ENCODE measurements at regions not wholly inside any gene's neighbourhood (a gene's known extent, or its start where the extent isn't known, plus 50 kb on each side); places are given as distances from the start of the nearest gene placed in this dataset.
"Not testable (repeated sequence)": the region's sequence is repeated elsewhere in the genome, so short reads cannot be mapped to it uniquely, and the experiment has no call there.

DNA sequence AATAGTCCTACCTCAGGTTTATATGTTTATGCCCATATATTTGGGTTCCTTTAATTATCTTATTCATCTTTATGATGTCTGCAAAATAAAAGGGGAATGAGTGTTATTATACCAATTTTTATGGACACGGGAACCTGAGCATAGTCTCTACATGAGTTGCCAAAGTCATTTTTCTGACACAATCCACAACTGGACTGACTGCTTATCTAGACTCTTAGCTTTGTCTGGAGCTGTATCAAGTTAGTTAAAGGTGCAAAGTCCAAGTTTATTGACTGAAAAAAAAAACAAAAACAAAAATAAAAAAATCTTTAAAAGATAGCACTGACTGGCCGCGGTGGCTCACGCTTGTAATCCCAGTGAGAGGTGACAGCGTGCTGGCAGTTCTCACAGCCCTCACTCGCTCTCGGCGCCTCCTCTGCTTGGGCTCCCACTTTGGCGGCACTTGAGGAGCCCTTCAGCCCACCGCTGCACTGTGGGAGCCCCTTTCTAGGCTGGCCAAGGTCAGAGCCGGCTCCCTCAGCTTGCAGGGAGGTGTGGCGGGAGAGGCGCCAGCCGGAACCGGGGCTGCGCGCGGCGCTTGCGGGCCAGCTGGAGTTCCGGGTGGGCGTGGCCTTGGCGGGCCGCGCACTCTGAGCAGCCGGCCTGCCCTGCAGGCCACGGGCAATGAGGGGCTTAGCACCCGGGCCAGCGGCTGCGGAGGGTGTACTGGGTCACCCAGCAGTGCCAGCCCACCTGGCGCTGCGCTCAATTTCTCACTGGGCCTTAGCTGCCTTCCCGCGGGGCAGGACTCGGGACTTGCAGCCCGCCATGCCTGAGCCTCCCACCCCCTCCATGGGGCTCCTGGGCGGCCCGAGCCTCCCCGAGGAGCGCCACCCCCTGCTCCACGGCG is 116.6 kb upstream of the MBNL1 start:
- DNase-seq (ENCODE audit: low read depth, low spot score): peak; percentile 79

DNA sequence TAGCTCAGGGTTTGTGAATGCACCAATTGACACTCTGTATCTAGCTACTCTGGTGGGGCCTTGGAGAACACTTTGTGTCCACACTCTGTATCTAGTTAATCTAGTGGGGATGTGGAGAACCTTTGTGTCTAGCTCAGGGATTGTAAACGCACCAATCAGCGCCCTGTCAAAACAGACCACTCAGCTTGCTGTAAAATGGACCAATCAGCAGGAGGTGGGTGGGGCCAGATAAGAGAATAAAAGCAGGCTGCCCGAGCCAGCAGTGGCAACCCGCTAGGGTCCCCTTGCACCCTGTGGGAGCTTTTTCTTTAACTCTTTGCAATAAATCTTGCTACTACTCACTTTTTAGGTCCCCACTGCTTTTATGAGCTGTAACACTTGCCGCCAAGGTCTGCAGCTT is 115.6 kb upstream of the MBNL1 start:
- not testable (repeated sequence) for DNase-seq (ENCODE audit: low read depth, low spot score)

DNA sequence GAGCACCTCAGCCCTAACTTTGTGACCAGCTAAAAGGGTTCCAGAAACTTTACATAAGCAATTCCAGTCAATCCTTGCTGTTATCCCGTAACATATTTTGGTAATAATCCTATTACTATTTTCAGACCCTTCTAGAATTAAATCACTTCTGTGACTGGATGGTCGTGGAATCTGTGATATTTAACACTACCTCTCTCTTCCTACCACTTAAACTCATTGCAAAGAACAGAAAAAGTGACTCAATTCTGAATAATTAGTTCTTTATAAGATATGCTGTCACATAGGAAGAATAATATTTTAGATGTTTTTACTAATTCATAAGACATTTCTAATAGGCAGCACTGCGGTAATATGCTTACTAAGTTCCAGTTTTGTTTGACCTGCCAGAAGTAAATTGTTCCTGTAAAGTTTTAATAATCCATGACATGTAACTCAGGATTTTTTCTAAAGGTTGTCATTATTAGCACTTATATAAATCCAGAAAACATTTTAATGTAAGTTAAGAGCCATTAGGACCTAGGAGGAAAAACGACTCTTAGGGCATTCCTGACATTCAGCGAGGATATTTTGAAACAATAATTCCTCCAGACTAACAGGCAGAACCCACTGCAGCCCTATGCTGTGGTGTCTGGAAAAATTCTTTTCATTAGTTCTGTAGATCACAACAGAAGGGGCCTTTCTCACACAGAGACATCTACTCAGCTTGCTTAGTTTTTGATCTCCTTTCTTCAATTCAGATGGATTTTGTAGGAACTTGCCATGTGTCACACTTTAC is 113.3 kb upstream of the MBNL1 start:
- no peak for DNase-seq (ENCODE audit: low read depth, low spot score)

DNA sequence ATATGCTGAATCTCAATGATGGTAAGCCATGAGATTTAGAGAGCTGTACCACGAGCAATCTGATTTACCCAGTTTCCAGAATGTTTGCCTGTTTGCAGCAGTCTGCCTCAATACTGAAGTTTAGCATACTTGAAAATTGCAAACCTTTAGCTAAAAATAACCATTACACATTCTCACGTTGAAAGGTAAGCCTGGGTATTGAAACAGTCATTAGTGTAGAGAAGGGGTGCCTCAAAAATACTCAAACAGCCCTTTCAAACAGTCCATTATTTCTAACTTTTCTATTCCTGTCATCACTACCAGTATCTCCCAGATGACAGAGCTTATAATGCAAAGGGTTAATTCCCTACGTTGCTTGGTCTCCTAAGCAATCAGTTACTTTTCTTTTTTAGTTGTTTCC is 111.8 kb upstream of the MBNL1 start:
- DNase-seq (ENCODE audit: low read depth, low spot score): no peak

DNA sequence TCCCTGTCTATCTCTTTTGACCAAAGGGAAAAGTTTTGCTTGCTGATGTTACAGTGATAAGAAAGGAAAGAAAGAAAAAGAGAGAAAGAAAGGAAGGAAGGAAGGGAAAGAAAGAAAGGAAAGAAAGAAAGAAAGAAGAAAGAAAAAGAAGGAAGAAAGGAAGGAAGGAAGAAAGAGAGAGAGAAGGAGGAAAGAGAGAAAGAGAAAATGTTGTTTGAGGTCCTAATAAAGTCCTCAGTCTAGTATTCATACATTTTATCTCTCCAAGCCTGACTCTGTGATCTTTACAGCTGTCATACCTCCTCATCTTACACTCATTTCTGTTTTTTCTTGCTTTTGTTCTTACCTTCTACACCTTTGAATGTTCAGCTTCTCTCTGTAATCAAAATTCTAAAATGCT is 111.4 kb upstream of the MBNL1 start:
- no peak for DNase-seq (ENCODE audit: low read depth, low spot score)

DNA sequence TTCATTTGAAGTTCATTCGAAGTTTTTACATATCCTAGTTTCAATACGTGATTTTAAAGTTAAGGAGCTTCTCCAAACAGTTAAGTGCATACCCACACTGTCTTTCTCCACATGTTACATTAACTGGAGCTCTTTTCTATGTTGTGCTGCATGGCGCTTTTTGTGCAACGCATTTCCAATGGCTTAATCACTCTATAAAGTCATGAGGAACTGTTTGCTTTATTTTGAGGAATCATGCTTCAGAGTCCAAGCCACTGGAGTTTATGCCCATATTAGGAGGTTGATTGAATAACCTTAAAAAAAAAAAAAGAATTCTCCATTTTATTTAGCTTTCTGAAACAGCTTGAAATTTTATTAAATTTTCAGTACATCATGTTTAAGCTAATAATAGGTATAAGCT is 109.4 kb upstream of the MBNL1 start:
- DNase-seq (ENCODE audit: low read depth, low spot score): no peak

DNA sequence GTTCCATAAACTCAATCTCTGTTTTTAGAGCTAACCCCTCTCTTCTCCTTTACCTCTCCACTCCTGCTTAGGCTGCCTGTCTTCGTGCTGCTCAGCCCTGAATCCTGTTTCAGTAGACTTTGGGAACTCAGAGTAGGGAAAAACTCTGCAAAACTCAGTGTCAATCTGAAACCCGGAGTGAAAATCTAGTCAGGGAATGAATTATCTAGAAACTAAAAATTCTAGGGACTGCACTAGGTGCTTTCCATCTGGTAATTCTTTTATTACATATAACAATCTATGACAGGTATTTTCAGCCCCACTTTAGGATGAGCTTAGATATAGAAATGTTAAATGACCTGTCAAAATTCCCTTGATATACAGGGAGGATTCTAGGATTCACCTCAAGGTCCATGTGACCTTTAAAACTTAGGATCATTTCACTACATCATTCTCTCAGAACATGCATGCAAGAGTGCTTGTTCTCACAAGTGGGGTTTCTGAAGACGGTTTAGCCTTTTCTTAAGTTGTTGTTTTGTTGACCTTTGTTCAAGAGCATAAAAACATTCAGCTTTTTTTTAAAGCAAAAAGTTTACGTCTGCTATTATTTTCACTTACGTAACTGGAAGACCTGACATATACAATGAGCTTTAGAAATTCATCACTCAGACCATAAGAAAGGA is 108.2 kb upstream of the MBNL1 start:
- no peak for DNase-seq (ENCODE audit: low read depth, low spot score)

DNA sequence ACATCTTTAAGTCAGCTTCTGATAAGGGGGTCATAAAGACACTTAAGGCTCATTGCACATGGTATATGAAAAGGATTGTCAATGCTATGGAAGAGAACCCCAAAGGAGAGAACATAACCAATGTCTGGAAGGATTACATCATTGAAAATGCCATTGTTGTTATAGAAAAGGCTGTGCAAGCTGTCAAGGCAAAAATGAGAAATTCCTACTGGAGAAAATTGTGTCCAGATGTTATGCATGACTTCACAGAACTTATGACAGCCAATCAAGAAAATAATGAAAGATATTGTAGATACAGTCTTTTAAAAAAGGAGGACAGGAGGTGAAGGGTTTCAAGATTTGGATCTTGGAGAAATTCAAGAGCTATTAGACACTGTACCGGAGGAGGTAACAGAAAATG is 96.3 kb upstream of the MBNL1 start:
- DNase-seq (ENCODE audit: low read depth, low spot score): no peak

DNA sequence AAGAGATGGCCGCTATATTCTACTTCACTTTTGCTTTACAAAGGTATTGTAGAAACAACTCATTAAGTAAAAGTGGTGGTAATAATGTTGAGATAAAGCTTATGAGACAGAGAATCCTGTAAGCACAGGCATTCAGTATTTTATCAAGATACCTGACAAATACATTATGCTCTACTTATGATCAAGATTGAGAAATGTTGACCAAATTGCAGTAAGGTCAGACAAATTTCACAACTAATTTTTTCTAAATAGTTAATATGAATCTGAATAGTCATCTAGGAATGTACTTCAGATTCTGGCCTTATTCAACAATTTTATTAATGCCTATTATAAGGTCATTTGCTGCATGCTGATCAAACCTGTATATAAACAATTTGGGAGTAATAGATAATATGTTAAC is 95.1 kb upstream of the MBNL1 start:
- no peak for DNase-seq (ENCODE audit: low read depth, low spot score)

DNA sequence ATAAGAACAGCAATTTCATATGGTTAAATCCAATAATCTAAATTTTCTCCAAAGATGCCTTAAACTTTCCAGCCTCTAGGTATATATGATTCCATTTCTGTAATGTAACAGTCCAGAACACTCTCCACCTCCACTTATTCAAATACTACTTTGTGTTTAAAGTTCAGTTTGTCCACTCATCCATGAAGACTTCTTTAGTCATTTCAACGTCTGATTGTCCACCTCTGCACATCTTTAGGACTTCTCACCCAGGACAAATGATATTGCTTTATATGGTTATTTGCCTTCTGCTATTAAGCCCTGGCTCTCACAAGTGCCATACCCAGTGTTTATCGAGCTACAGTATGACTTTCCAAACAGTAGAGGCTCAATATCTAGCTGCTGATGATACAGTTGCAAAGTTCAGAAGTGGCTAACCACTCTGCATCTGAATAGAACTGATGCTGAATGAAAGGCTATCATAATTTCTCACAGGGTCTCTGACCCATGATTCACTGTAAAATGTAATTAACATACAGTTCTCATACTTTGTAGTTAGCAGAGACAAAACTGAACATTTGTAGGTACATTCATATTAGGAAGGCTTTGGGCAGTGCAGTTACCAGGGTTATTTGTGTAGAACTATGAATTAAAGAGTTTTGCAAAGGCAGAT is 93.7 kb upstream of the MBNL1 start:
- no peak for DNase-seq (ENCODE audit: low read depth, low spot score)

DNA sequence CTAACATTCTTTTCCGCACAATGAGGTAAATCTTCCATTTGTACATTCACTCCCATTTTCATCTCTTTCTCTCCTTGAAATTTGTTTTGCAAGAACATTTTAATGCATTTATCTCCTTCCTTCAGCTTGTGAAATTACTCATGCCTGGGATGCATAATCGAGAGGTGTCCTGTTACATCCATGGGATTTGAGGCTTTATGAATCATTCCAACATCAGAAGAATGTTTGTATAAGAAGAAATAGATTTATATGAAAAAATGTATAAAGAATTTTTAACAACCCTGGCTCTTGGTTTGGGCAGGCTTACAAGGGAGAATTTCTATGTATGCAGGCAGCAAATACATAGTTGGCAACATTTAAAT is 93.2 kb upstream of the MBNL1 start:
- DNase-seq (ENCODE audit: low read depth, low spot score): no peak

DNA sequence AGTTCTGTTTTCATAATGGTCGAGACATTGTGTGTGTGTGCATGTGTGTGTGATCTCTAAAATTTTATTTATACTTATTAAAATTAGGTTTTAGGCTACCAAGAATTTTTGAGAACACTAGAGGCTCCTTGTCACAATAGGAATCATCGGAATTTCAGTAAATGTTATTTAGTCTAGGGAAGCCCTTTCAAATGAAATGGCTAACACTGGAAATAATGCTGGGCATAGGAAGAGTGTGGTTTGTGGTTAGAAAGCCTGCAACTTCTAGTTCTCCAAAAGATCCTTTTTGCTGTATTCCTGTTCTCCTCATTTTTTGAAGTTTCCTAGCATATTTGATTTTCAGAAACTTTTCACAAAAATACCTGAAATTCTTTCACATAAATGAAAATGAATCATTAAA is 92.5 kb upstream of the MBNL1 start:
- DNase-seq (ENCODE audit: low read depth, low spot score): no peak

DNA sequence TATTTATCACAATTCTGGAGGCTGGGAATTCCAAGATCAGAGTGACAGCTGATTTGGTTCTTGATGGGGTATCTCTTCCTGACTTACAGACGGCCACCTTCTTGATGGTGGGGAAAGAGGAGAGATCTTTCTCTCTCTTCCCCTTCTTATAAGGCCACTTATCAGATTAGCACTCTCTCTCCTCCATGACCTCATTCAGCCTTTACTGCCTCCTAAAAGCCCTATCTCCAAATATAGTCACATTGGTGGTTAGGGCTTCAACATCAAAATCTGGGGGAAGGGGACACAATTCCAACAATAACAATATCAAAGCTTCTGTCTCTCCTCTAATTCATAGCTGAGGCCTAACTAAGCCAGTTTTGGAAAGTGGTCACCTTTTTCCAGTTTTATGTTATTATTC is 91.7 kb upstream of the MBNL1 start:
- DNase-seq (ENCODE audit: low read depth, low spot score): no peak

DNA sequence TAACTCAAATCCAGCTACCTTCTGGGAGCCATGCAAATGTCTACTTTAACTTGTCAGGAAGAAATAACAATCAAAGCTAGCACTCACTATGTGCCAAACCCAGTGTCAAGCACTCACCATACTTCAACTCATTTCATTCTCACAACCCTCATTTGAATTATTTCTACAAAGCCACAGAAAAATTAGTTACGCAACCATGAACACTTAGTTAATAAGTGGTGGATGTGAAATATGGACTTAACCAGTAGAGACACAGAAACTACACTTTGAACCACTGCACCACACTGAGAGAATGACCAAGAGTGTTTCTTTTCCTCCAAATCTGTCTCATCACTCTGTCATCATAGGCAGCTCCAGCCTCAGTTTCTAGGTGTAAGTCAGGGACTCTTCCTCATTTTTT is 91.0 kb upstream of the MBNL1 start:
- DNase-seq (ENCODE audit: low read depth, low spot score): no peak

DNA sequence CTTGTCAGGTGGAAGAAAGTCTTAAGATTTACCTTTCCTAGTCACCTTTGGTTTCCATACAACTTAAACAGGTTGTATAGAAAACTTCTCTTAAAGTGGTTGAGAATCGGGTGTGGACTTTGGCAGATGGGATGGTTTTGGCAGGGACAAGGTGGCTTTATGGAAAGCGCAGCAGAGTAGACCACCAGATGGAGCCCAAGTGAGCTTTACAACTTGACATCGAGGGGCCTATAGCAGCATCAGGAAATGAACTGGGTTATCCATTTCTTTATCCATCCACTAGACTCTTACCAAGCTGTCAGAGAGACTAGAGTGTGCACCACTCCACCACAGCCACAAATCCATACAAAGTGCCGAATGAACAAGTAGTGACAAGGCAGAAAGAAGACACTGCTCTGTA is 85.3 kb upstream of the MBNL1 start:
- peak; percentile 54 for DNase-seq (ENCODE audit: low read depth, low spot score)

DNA sequence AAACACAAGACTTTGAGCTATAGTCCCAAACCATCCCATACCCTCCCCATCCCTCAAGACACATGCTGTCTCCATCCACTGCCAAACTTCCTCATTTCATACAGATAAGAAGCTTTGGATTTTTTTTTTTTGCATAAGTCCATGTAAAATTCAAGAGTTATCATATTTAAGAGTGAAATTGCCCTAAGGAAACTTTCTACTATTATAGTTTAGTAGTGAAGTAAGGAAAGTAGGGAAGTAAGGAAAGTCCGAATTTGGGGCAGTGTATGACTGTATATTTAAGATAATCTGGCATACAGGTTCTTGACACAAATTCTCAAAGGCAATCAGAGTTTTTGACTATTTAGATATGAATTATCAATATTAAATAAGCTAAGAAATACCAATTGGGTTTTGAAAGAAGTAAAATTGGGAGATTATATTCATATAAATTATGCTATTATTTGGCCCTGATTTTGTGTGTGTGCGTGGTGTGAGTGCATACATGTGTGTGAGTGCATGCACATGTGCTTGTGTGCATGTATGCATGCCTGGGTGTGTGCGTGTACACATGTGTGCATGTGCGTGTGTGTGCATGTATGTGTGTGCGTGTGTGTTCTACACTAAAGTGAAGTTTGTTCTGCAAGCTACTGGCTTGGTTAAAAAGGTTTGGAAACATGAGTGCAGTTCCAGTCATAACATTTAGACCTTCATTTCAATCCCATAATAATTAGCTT is 83.6 kb upstream of the MBNL1 start:
- no peak for DNase-seq (ENCODE audit: low read depth, low spot score)

DNA sequence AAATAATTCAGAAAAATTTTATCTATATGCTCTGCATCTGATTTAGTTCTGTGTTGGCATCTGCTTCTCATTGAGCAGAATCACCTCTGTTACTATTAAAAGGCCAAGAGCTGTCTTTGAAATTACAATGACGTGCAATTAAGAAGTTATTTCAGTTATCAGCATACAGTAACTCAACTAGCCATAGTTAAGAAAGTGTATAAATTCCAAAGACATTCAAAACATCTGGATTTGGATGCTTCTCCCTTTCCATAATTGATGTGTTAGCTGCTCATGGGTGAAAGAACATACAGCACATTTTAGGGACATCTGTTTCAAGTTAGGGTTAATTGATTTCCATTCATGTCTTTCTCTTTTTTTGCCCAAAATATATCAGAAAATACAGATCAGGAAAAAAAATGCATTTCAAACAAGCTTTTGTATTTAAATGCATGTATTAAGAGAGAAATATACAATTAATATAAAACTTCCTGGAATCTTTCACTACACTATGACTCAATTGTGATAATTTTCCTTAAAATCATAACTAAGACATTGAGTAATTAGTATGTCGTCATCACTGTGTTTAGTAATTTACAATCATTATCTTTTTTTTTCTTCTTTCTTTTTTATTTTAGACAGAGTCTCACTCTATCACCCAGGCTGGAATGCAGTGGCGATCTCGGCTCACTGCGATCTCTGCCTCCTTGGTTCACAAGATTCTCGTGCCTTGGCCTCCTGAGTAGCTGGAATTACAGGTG is 82.7 kb upstream of the MBNL1 start:
- no peak for DNase-seq (ENCODE audit: low read depth, low spot score)

DNA sequence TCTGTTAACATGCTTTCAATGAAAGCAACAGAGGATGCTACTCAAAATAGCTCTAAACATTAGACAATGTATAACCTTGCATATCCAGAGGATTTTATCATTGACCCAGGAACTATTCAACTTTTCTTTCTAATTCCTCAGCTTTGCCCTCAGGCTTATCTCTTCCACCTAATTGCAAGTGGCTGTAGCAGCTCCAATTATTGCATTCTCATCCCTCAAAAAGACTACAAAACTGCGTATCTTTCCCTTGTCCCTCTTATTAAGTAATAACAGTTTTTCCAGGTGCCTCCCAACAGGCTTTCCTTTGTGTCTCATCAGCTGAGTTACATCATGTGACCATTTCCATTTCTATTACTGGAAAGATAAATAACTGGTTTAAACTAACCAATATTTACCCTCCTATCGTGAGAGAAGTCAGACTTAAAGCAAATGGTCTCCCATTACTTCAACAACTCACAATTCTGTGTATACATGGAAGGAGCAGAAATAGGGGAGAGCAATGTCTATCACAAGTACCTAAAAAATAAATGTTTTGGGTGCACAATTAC is 78.0 kb upstream of the MBNL1 start:
- no peak for DNase-seq (ENCODE audit: low read depth, low spot score)

DNA sequence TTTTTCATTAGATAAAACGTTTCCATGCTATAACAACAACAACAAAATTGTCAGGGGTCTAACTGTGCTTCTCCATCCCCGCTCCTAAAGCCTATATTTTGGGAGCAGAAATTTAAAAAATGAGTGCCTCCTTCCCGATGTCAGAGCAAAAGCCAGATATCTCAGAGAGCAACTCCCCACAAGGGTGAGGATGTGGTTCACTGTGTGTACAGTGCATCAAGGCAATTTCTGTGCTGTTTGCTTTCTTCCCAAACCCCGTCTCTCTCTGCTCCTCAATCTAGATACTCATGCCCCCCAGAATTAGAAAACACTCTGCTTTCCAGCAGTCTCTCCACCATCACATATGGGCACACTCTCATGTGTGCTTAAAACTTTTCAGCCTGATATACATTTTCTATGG is 76.7 kb upstream of the MBNL1 start:
- no peak for DNase-seq (ENCODE audit: low read depth, low spot score)

DNA sequence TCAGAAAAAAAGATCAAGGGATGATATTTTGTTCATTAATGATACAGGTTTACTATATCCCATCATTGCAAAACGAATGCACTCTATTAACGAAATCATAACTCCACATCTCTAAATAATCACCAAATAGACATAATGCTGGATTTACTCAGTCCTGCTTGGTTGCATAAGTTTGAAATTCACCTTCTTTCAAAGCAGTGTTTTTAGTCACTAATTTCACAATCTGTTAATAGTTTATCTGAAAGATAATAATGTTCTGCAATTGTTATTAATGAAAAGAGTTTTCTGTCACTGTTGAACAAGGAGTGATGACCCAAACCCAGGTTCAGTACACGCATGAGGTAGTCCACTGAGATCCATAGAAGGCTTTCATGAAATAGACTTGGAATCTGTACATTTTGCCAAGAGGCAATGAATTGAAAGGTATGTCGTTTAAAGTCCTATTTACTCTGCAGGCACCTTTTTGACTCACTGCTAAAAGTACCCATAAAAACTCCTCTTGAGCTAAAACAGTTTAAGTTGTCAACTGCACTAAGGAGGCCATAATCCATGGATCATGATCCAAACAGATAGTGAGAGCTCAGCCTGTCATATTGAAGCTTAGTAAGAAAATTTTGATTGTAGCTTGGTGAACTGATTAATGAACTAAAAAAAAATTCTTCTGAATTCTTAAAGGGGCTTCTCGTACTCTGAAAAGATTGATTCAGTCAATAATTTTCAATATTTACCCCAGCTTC is 75.6 kb upstream of the MBNL1 start:
- DNase-seq (ENCODE audit: low read depth, low spot score): no peak

Data from ELF-1 (cell line).